ENCODE measurements at regions not wholly inside any gene's neighbourhood (a gene's known extent, or its start where the extent isn't known, plus 50 kb on each side); places are given as distances from the start of the nearest gene placed in this dataset.

GRCh38 chr13:111897846-111898215, 169.1 kb upstream of the SOX1 start:
- TF ChIP-seq CTCF (IDR thresholded peaks at IDR 0.05 in 2 of 3, conservative IDR thresholded peaks at IDR 0.05 in 1 of 3; ENCODE audit: control insufficient read depth in 2 of 3, extremely low read depth in 1 of 3, insufficient read depth in 1 of 3, low read depth in 3 of 3, low read length in 3 of 3) (no peak), ATF2 (IDR thresholded peaks at IDR 0.05; ENCODE audit: low read length) (no peak), ZNF687 (IDR thresholded peaks at IDR 0.05) (no peak)

All from GM12878 (cell line).